Mucosa of descending colon (tissue), 3 donors: ENCODE measurements at regions not wholly inside any gene's neighbourhood (a gene's known extent, or its start where the extent isn't known, plus 50 kb on each side); places are given as distances from the start of the nearest gene placed in this dataset.
A peak's percentile ranks its signal among the peaks of the same experiment; 100 is the strongest.

ENCODE experiments used
- ATAC-seq: fragments of 200-7000 bp; cut with Tn5 transposase; one replicate; pipeline ENCODE4 v1.9.1; 2020; ENCODE audit warnings: mild to moderate bottlenecking, moderate library complexity
- DNase-seq, 3 donors: peaks; one replicate each; pipeline ENCODE4 v3.0.0-alpha.2; 2020
- H3K36me3 ChIP-seq: fragments of 200-600 bp; one replicate; pipeline ENCODE4 v1.8.0; 2021; ENCODE audit warnings: low read depth, mild to moderate bottlenecking
- H3K4me1 ChIP-seq: fragments of 200-600 bp; one replicate; pipeline ENCODE4 v1.8.0; 2021; ENCODE audit warnings: low read depth, mild to moderate bottlenecking
- H3K4me3 ChIP-seq: fragments of 200-600 bp; one replicate; pipeline ENCODE4 v1.8.0; 2021; ENCODE audit warnings: mild to moderate bottlenecking
- H3K9me3 ChIP-seq: fragments of 200-600 bp; one replicate; pipeline ENCODE4 v1.8.0; 2021; ENCODE audit warnings: mild to moderate bottlenecking
- intact Hi-C, 2 donors: fragments of 100-400 bp; cut with DNase I in 1 of 2; cut with micrococcal nuclease in 1 of 2; formaldehyde crosslinking; loops; one replicate each; pipeline versions ENCODE4 v1.11.0 to v1.11.1; 2022; cut with DNase I, micrococcal nuclease
- TF ChIP-seq, protein P1 (sequence below): fragments of 200-600 bp; IDR thresholded peaks from one replicate; pipeline ENCODE4 v1.8.0; 2022; ENCODE audit warnings: antibody characterized with exemption, mild to moderate bottlenecking
- donor health status: DM: no; HTN: no; CAD: no; lungs with moderate emphysema.
- donor health status: DM: no; HTN: no; CAD: no.
- donor health status: DM: no; HTN: yes; CAD: no.

DNA sequence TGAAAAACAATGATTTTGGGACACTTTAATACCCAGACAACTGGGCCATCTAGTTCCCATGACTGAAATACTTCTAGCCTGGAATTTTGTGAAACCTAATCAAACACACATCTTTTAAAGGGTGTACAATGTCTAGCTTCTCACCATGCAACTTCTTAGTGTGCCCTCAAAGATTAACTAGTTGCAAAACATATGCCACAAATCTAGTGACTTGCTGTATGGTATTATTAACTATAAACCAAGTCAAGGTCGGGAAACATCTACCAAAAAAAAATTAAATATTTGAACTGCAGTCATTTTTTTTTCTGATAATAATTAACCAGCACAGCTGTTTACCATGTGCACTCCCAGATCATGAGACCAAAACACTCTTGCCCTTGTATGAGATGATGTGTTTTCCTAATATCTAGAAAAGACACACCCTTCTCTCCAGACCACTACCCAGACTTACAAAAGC lies 171.8 kb upstream of the FOXN3 start:
- intact Hi-C loops = no loop called here
- TF ChIP-seq, protein P1, sequence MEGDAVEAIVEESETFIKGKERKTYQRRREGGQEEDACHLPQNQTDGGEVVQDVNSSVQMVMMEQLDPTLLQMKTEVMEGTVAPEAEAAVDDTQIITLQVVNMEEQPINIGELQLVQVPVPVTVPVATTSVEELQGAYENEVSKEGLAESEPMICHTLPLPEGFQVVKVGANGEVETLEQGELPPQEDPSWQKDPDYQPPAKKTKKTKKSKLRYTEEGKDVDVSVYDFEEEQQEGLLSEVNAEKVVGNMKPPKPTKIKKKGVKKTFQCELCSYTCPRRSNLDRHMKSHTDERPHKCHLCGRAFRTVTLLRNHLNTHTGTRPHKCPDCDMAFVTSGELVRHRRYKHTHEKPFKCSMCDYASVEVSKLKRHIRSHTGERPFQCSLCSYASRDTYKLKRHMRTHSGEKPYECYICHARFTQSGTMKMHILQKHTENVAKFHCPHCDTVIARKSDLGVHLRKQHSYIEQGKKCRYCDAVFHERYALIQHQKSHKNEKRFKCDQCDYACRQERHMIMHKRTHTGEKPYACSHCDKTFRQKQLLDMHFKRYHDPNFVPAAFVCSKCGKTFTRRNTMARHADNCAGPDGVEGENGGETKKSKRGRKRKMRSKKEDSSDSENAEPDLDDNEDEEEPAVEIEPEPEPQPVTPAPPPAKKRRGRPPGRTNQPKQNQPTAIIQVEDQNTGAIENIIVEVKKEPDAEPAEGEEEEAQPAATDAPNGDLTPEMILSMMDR = no peak
- Histone ChIP-seq H3K4me1 (no peaks in the 10 kb centered on the region), H3K9me3 (peaks cover 3% of the 10 kb centered on the region), H3K4me3 (no peak overlapping the region), H3K36me3 (no peaks in the 10 kb centered on the region)
- no peak for ATAC-seq
- no peak for DNase-seq

GRCh38 chr14:89588016-89588415 lies 171.0 kb upstream of the FOXN3 start:
- Histone ChIP-seq H3K9me3 (peaks cover 3% of the 10 kb centered on the region), H3K4me3 (no peak overlapping the region), H3K4me1 (no peaks in the 10 kb centered on the region), H3K36me3 (no peaks in the 10 kb centered on the region)
- intact Hi-C loops = no loop called here
- TF ChIP-seq, protein P1 = no peak
- ATAC-seq (no peak), DNase-seq (no peak)

GRCh38 chr14:89587136-89587420 lies 170.0 kb upstream of the FOXN3 start:
- ATAC-seq = no peak
- H3K4me1 ChIP-seq = no peaks in the 10 kb centered on the region
- peaks cover 3% of the 10 kb centered on the region for H3K9me3 ChIP-seq
- intact Hi-C loops = no loop called here
- TF ChIP-seq, protein P1 = no peak
- no peak overlapping the region for H3K4me3 ChIP-seq
- DNase-seq = no peak
- H3K36me3 ChIP-seq = no peaks in the 10 kb centered on the region

DNA sequence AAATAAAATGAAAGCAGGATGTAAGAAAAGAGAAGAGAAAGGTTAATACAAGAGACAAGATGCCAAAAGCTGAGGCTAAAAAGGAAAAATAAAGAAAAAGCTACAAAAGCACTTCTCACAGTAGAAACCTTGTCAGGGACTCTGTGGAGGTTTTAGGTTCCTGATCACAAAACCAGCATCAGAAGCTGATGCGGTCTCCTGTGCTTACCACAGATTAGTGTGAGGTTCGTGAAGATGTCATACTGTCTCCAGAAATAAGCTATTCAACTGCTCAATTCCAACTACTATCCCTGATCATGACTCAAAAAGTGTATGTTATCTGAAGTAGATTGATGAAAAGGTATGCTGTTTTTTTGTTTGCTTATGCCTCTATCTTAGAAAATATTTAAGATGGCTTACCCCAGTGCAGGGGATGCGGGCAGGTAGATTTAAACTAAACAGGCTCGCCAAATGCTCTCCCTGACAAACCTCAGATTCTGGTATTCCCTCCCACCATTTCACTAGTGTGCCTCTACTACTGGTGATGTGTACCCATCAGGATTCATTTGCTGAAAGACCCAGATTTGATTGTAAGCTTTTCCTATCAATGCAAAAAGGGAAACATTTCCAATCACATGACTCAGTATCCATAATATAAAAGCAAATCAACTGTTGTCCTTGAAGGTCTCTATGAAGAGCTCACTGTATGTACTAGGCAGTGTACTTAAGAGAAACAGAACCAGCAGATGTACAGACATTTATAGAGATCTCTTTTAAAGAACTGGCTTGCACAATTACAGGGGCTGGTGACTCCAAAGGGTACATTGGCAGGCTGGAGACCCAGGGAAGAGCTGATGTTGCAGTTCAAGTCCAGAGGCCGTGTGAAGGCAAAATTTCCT lies 169.5 kb upstream of the FOXN3 start:
- no peaks in the 10 kb centered on the region for H3K9me3 ChIP-seq
- H3K4me3 ChIP-seq = no peak overlapping the region
- TF ChIP-seq, protein P1 = no peak
- no peak for ATAC-seq
- no peaks in the 10 kb centered on the region for H3K36me3 ChIP-seq
- no peaks in the 10 kb centered on the region for H3K4me1 ChIP-seq
- intact Hi-C loops = no loop called here
- DNase-seq = no peak

- ATAC-seq (peak; percentile 15), DNase-seq (no peak)
- H3K9me3 ChIP-seq = no peaks in the 10 kb centered on the region
- H3K4me1 ChIP-seq = no peaks in the 10 kb centered on the region
- intact Hi-C loops = no loop called here
- no peaks in the 10 kb centered on the region for H3K36me3 ChIP-seq
- no peak overlapping the region for H3K4me3 ChIP-seq
- TF ChIP-seq, protein P1 = no peak
Measured at GRCh38 chr14:89578156-89578555, 161.1 kb upstream of the FOXN3 start.
